H1 (cell line): ENCODE measurements at regions not wholly inside any gene's neighbourhood (a gene's known extent, or its start where the extent isn't known, plus 50 kb on each side); places are given as distances from the start of the nearest gene placed in this dataset.

Source experiments
- CTCF ChIA-PET: fragments of 300-600 bp; sonication (Branson Sonifier 250); formaldehyde crosslinking; loops from one replicate; lab custom pipeline; 2021; ENCODE audit not compliant: partially characterized antibody; lab: Charles Lee
- POLR2A ChIA-PET: fragments of 300-600 bp; sonication (Branson Sonifier 250); formaldehyde crosslinking; loops from one replicate; lab custom pipeline; 2021; ENCODE audit warnings: inconsistent platforms; ENCODE audit not compliant: partially characterized antibody; lab: Charles Lee
- DNase-seq, 2 experiments: peaks; one replicate each; pipeline versions ENCODE4 v3.0.0 to v3.0.0-alpha.2; 2010 to 2022; ENCODE audit warnings: low spot score in 2 of 2, low read depth in 1 of 2, mixed read lengths in 1 of 2
- FAIRE-seq: peaks from 2 replicates; lab custom pipeline; 2011; peaks lifted over from hg19 to GRCh38; lab: Jason Lieb, UNC
- H2AFZ ChIP-seq: 2 replicates; pipeline ENCODE4 v1.8.1; 2012; ENCODE audit warnings: low read length, inconsistent platforms
- H2AK5ac ChIP-seq: 2 replicates; pipeline ENCODE4 v1.6.1; 2013; ENCODE audit warnings: low read depth, low read length
- H2BK120ac ChIP-seq: replicated peaks from 2 replicates; pipeline ENCODE3; 2013; ENCODE audit warnings: low read depth, low read length, inconsistent platforms
- H2BK12ac ChIP-seq: 2 replicates; pipeline ENCODE4 v1.6.1; 2013; ENCODE audit warnings: low read depth, low read length
- H2BK15ac ChIP-seq: 2 replicates; pipeline ENCODE4 v1.6.1; 2013; ENCODE audit warnings: low read length
- H2BK20ac ChIP-seq: 2 replicates; pipeline ENCODE4 v1.6.1; 2013; ENCODE audit warnings: low read length
- H2BK5ac ChIP-seq: 2 replicates; pipeline ENCODE4 v1.6.1; 2013; ENCODE audit warnings: low read depth, low read length
- H3K14ac ChIP-seq: 2 replicates; pipeline ENCODE4 v1.6.1; 2013; ENCODE audit warnings: inconsistent platforms; ENCODE audit not compliant: insufficient read length
- H3K18ac ChIP-seq: 2 replicates; pipeline ENCODE4 v1.6.1; 2013; ENCODE audit warnings: low read length; ENCODE audit errors: extremely low read depth
- H3K23ac ChIP-seq: 2 replicates; pipeline ENCODE4 v1.6.1; 2013; ENCODE audit warnings: inconsistent platforms; ENCODE audit not compliant: insufficient read length
- H3K23me2 ChIP-seq: 2 replicates; pipeline ENCODE4 v1.6.1; 2013; ENCODE audit warnings: low read depth, low read length
- H3K27ac ChIP-seq: 2 replicates; pipeline ENCODE4 v1.6.1; 2011; ENCODE audit warnings: low read depth, low read length, inconsistent platforms
- H3K27me3 ChIP-seq, 4 experiments: replicated peaks in 1 of 4; 1 replicate in 1 of 4; 2 replicates in 3 of 4; pipeline versions ENCODE4 v1.6.1 to v1.8.1; 2011 to 2013; ENCODE audit warnings: low read length in 3 of 4, mild to moderate bottlenecking in 3 of 4, inconsistent platforms in 2 of 4, mixed read lengths in 2 of 4, moderate library complexity in 1 of 4; ENCODE audit not compliant: control insufficient read depth in 3 of 4, insufficient read depth in 3 of 4; ENCODE audit errors: extremely low read depth in 1 of 4
- H3K36me3 ChIP-seq, 4 experiments: 2 replicates each; pipeline versions ENCODE4 v1.6.1 to v1.8.1; 2011 to 2013; ENCODE audit warnings: mild to moderate bottlenecking in 4 of 4, low read length in 3 of 4, moderate library complexity in 2 of 4, control low read depth in 1 of 4, inconsistent platforms in 1 of 4; ENCODE audit not compliant: insufficient read depth in 4 of 4, control insufficient read depth in 2 of 4
- H3K4ac ChIP-seq: replicated peaks from 2 replicates; pipeline ENCODE3; 2013; ENCODE audit warnings: low read length, low read depth, mixed read lengths, inconsistent platforms; ENCODE audit not compliant: insufficient read length
- H3K4me1 ChIP-seq, 4 experiments: replicated peaks in 1 of 4; 1 replicate in 1 of 4; 2 replicates in 3 of 4; pipeline versions ENCODE4 v1.6.1 to v1.8.1; 2011 to 2013; ENCODE audit warnings: low read length in 3 of 4, inconsistent platforms in 2 of 4, mixed read lengths in 1 of 4; ENCODE audit not compliant: insufficient read depth in 4 of 4, control insufficient read depth in 3 of 4
- H3K4me2 ChIP-seq, 2 experiments: 2 replicates each; pipeline versions ENCODE4 v1.6.1 to v1.8.1; 2011 to 2013; ENCODE audit warnings: low read depth in 2 of 2, low read length in 2 of 2, control low read depth in 1 of 2, inconsistent platforms in 1 of 2, mild to moderate bottlenecking in 1 of 2; ENCODE audit not compliant: insufficient read depth in 1 of 2
- H3K4me3 ChIP-seq, 4 experiments: fragments of 200-600, 300-600 bp in 1 of 4; sonication (generic), shearing (Covaris generic), sonication (Bioruptor Twin) in 1 of 4; 2 replicates each; pipeline versions ENCODE4 v1.5.1 to v1.8.1; 2011 to 2016; ENCODE audit warnings: low read length in 4 of 4, low read depth in 3 of 4, control low read depth in 2 of 4, inconsistent platforms in 2 of 4, mild to moderate bottlenecking in 2 of 4, mixed read lengths in 1 of 4, moderate library complexity in 1 of 4; ENCODE audit not compliant: insufficient read depth in 2 of 4; ENCODE audit errors: extremely low read depth in 1 of 4
- H3K56ac ChIP-seq: replicated peaks from 2 replicates; pipeline ENCODE3; 2013; ENCODE audit warnings: low read depth, mild to moderate bottlenecking, mixed read lengths, low read length, inconsistent platforms; ENCODE audit not compliant: insufficient read length
- H3K79me1 ChIP-seq: 2 replicates; pipeline ENCODE4 v1.6.1; 2013; ENCODE audit warnings: low read depth, low read length, control low read depth
- H3K79me2 ChIP-seq, 2 experiments: 2 replicates each; pipeline versions ENCODE4 v1.6.1 to v1.8.1; 2012 to 2013; ENCODE audit warnings: low read length in 2 of 2, mild to moderate bottlenecking in 2 of 2, inconsistent platforms in 1 of 2; ENCODE audit not compliant: insufficient read depth in 2 of 2, control insufficient read depth in 1 of 2
- H3K9ac ChIP-seq, 4 experiments: replicated peaks in 1 of 4; 1 replicate in 1 of 4; 2 replicates in 3 of 4; pipeline versions ENCODE4 v1.6.1 to v1.8.1; 2011 to 2013; ENCODE audit warnings: low read depth in 3 of 4, low read length in 3 of 4, control low read depth in 2 of 4, mild to moderate bottlenecking in 2 of 4, moderate library complexity in 2 of 4, inconsistent platforms in 1 of 4; ENCODE audit errors: extremely low read depth in 1 of 4
- H3K9me3 ChIP-seq, 2 experiments: 2 replicates each; pipeline versions ENCODE4 v1.6.1 to v1.8.1; 2012 to 2013; ENCODE audit warnings: mild to moderate bottlenecking in 2 of 2, moderate library complexity in 2 of 2, control low read depth in 1 of 2, inconsistent platforms in 1 of 2, low read depth in 1 of 2, low read length in 1 of 2, mixed read lengths in 1 of 2; ENCODE audit not compliant: insufficient read depth in 2 of 2
- H4K20me1 ChIP-seq, 2 experiments: replicated peaks in 1 of 2; 2 replicates each; pipeline versions ENCODE3 to v1.8.1; 2011 to 2013; ENCODE audit warnings: inconsistent platforms in 2 of 2, low read length in 2 of 2, mild to moderate bottlenecking in 1 of 2; ENCODE audit not compliant: insufficient read depth in 2 of 2, control insufficient read depth in 1 of 2
- H4K5ac ChIP-seq: 2 replicates; pipeline ENCODE4 v1.6.1; 2013; ENCODE audit warnings: low read length, low read depth, mixed read lengths, inconsistent platforms; ENCODE audit not compliant: insufficient read length
- H4K8ac ChIP-seq: 2 replicates; pipeline ENCODE4 v1.8.0; 2013; ENCODE audit warnings: mild to moderate bottlenecking, moderate library complexity, low read length, inconsistent platforms; ENCODE audit not compliant: insufficient read depth; ENCODE audit errors: extremely low read depth
- H4K91ac ChIP-seq: replicated peaks from 2 replicates; pipeline ENCODE3; 2013; ENCODE audit warnings: low read length, mixed read lengths, inconsistent platforms; ENCODE audit not compliant: insufficient read length
- HDAC6 ChIP-seq: IDR thresholded peaks from one replicate; pipeline ENCODE4 v1.7.1; 2012; ENCODE audit warnings: low read depth, mild to moderate bottlenecking, inconsistent platforms, low read length, moderate library complexity
- WGBS, 2 experiments: shearing (Covaris generic) in 1 of 2; methylation state at CpG; one replicate each; pipeline versions ENCODE4 v1.1.6 to v1.1.7; 2013 to 2015; ENCODE audit warnings: low lambda C conversion rate in 2 of 2, mixed read lengths in 2 of 2, inconsistent platforms in 1 of 2, low coverage in 1 of 2, missing lambda C conversion rate in 1 of 2; ENCODE audit not compliant: insufficient replicate concordance in 2 of 2, insufficient coverage in 1 of 2, insufficient read length in 1 of 2; ENCODE audit errors: extremely low coverage in 1 of 2, missing lambda C conversion rate in 1 of 2; 5-methylcytosine and 5-hydroxymethylcytosine counted together

DNA sequence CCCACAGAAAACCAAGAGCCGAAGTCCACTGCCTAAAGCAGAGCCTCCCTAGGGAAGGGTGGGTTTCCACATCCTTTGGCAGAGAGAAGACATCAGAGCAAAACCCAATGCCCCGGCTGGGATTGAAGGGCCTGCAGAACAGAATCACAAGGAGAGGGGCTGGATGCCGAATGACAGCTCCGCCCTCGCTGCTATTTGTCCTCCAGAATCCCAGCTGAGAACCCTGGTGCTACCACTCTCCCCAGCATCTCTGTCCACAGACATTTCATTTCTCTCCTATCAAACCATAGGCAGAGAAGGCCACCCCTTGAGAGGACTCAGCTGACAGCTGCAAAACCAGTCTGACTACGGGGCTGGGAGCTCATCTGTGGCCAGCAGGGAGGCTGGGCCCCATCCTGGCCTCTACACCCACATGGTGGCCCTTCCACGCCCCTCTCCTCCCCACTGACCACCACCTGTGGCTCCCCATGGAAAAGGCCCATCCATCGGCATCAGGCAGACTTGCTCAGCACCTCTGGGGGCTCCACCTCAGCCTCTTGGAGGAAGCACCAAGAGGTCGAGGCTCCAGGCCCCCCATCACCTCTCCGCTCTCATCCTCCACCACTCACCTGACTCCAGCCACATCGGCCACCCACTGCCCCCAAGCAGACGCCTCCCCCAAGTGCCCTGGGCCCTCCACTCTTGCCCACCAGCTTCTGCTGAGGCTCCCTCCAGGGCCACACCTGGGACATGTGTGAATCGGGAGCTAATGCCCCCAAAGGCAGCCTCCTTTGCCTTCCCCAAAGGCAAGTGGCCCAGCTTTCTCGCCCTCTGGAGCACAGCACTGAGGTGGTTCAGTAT lies 288.5 kb downstream of the C16orf95 start:
- no peak overlapping the region for H3K27ac ChIP-seq
- H2BK15ac ChIP-seq = no peak overlapping the region
- H3K36me3 ChIP-seq = no peaks in the 10 kb centered on the region
- H3K79me1 ChIP-seq = no peaks in the 10 kb centered on the region
- H3K27me3 ChIP-seq = no peaks in the 10 kb centered on the region
- no peaks in the 10 kb centered on the region for H3K9me3 ChIP-seq
- no peak overlapping the region for H2BK12ac ChIP-seq
- no peak overlapping the region for H2BK20ac ChIP-seq
- ChIA-PET POLR2A (interaction anchor here (0.9 kb wide), 1 partner anchor 9 kb away, joined by 3 read pairs; no protein-coding TSS in a partner anchor), CTCF (interaction anchor here (0.7 to 2.5 kb wide), 7 partner anchors 8 to 466 kb away, joined by 3 to 10 read pairs (median 3); no protein-coding TSS in a partner anchor)
- H3K4me1 ChIP-seq = no peaks in the 10 kb centered on the region; a peak in 1 of 7 replicates
- no peak overlapping the region for H3K56ac ChIP-seq
- H2BK5ac ChIP-seq = no peak overlapping the region
- H3K4ac ChIP-seq = no peak overlapping the region
- no peak overlapping the region for H2AK5ac ChIP-seq
- no peaks in the 10 kb centered on the region for H4K20me1 ChIP-seq
- no peaks in the 10 kb centered on the region for H3K79me2 ChIP-seq
- H2AFZ ChIP-seq = no peak overlapping the region
- no peak overlapping the region for H3K4me2 ChIP-seq
- no peak overlapping the region for H3K23ac ChIP-seq
- no peak for FAIRE-seq
- H2BK120ac ChIP-seq = no peak overlapping the region
- H4K8ac ChIP-seq = no peak overlapping the region
- no peak for TF ChIP-seq HDAC6
- H3K14ac ChIP-seq = no peak overlapping the region
- no peaks in the 10 kb centered on the region for H3K23me2 ChIP-seq
- no peak overlapping the region for H4K91ac ChIP-seq
- no peak overlapping the region for H3K4me3 ChIP-seq
- WGBS, 2 experiments = 86% methylated on average over 11 of the region's 14 CpGs; no CpG with 5 or more reads in 1 of the 2 experiments
- DNase-seq = no peak
- no peak overlapping the region for H4K5ac ChIP-seq
- no peak overlapping the region for H3K9ac ChIP-seq
- no peak overlapping the region for H3K18ac ChIP-seq
